CD4-positive, alpha-beta T cell (primary cell): ENCODE measurements at regions not wholly inside any gene's neighbourhood (a gene's known extent, or its start where the extent isn't known, plus 50 kb on each side); places are given as distances from the start of the nearest gene placed in this dataset.

Experiments
- ATAC-seq: fragments of 200-7000 bp; cut with Tn5 transposase; one replicate; pipeline ENCODE4 v1.10.0; 2022; ENCODE audit warnings: mild to moderate bottlenecking; ENCODE audit not compliant: poor library complexity
- CTCF ChIA-PET: fragments of 350-600 bp; sonication (Branson Sonifier 250); formaldehyde crosslinking; loops from one replicate; lab custom pipeline; 2021; ENCODE audit warnings: antibody characterized with exemption, inconsistent platforms; lab: Charles Lee
- POLR2A ChIA-PET: fragments of 350-600 bp; sonication (Branson Sonifier 250); formaldehyde crosslinking; loops from one replicate; lab custom pipeline; 2021; ENCODE audit warnings: antibody characterized with exemption, inconsistent platforms; lab: Charles Lee
- DNase-seq, 14 experiments: peaks; one replicate each; pipeline ENCODE4 v3.0.0-alpha.2; 2013 to 2020; ENCODE audit warnings: mixed read lengths in 2 of 14
- H3K27ac ChIP-seq, 2 donors: one replicate each; pipeline versions ENCODE4 v1.5.1 to v1.7.0; 2013; ENCODE audit warnings: low read length in 2 of 2, low read depth in 1 of 2, mild to moderate bottlenecking in 1 of 2
- H3K27me3 ChIP-seq, 2 experiments: 1 replicate in 1 of 2; 2 replicates in 1 of 2; pipeline versions ENCODE4 v1.6.1 to v1.7.0; 2013; ENCODE audit warnings: low read length in 2 of 2, control low read depth in 1 of 2, mild to moderate bottlenecking in 1 of 2, moderate library complexity in 1 of 2; ENCODE audit not compliant: insufficient read depth in 2 of 2, control insufficient read depth in 1 of 2
- H3K36me3 ChIP-seq: one replicate; pipeline ENCODE4 v1.6.1; 2013; ENCODE audit warnings: low read length, control low read depth; ENCODE audit not compliant: insufficient read depth
- H3K4me1 ChIP-seq: one replicate; pipeline ENCODE4 v1.6.1; 2013; ENCODE audit warnings: low read length, control low read depth; ENCODE audit not compliant: insufficient read depth
- H3K4me3 ChIP-seq: one replicate; pipeline ENCODE4 v1.5.1; 2013; ENCODE audit warnings: mild to moderate bottlenecking, low read length, moderate library complexity
- H3K9me3 ChIP-seq, 2 experiments: 1 replicate in 1 of 2; 2 replicates in 1 of 2; pipeline versions ENCODE4 v1.6.1 to v1.7.0; 2013; ENCODE audit warnings: low read length in 2 of 2, mild to moderate bottlenecking in 2 of 2, control low read depth in 1 of 2, moderate library complexity in 1 of 2; ENCODE audit not compliant: control insufficient read depth in 1 of 2, insufficient read depth in 1 of 2
- H3K27ac Mint-ChIP-seq: one replicate; pipeline ENCODE4 v1.8.0; 2020; ENCODE audit warnings: mixed read lengths
- H3K27me3 Mint-ChIP-seq: one replicate; pipeline ENCODE4 v1.8.0; 2021; ENCODE audit warnings: mixed read lengths
- H3K36me3 Mint-ChIP-seq: one replicate; pipeline ENCODE4 v1.8.0; 2021; ENCODE audit warnings: low read depth, mixed read lengths
- H3K4me1 Mint-ChIP-seq: one replicate; pipeline ENCODE4 v1.8.0; 2021; ENCODE audit warnings: low read depth, mixed read lengths
- H3K4me3 Mint-ChIP-seq: one replicate; pipeline ENCODE4 v1.8.0; 2020; ENCODE audit warnings: mild to moderate bottlenecking, mixed read lengths
- H3K9me3 Mint-ChIP-seq: one replicate; pipeline ENCODE4 v1.8.0; 2020; ENCODE audit warnings: mixed read lengths
- CTCF ChIP-seq: fragments of 200-600 bp; IDR thresholded peaks from one replicate; pipeline ENCODE4 v1.8.0; 2022; ENCODE audit warnings: antibody characterized with exemption, mild to moderate bottlenecking
- intact Hi-C, 2 experiments: fragments of 100-400 bp; cut with DNase I in 1 of 2; cut with micrococcal nuclease in 1 of 2; formaldehyde crosslinking; loops; one replicate each; pipeline versions ENCODE4 v1.15.1 to v1.9.0; 2023 to 2025; cut with DNase I, micrococcal nuclease

GRCh38 chr21:27422435-27422834 lies 455.5 kb upstream of the ADAMTS5 start:
- TF ChIP-seq CTCF: no peak
- Histone ChIP-seq H3K4me3 (no peak overlapping the region), H3K4me1 (no peaks in the 10 kb centered on the region), H3K9me3 (peaks cover 0 to 12% of the 10 kb centered on the region in 2 experiments), H3K27ac (no peak overlapping the region), H3K36me3 (no peaks in the 10 kb centered on the region), H3K27me3 (no peaks in the 10 kb centered on the region)
- Mint-ChIP-seq H3K27me3 (no peaks in the 10 kb centered on the region), H3K27ac (no peak overlapping the region), H3K4me3 (no peak overlapping the region), H3K36me3 (no peaks in the 10 kb centered on the region), H3K4me1 (no peaks in the 10 kb centered on the region), H3K9me3 (peaks cover 6% of the 10 kb centered on the region)
- ATAC-seq (no peak), DNase-seq (no peak)
- ChIA-PET POLR2A (no interaction called here), CTCF (no interaction called here)
- intact Hi-C loops: no loop called here

- no peaks in the 10 kb centered on the region for H3K4me1 ChIP-seq
- H3K36me3 ChIP-seq: no peaks in the 10 kb centered on the region
- no peak overlapping the region for H3K4me3 Mint-ChIP-seq
- no peak overlapping the region for H3K27ac Mint-ChIP-seq
- ChIA-PET POLR2A (no interaction called here), CTCF (no interaction called here)
- H3K27me3 Mint-ChIP-seq: no peaks in the 10 kb centered on the region
- DNase-seq: no peak
- H3K4me1 Mint-ChIP-seq: no peaks in the 10 kb centered on the region
- no peaks in the 10 kb centered on the region for H3K36me3 Mint-ChIP-seq
- peaks cover 7% of the 10 kb centered on the region for H3K9me3 Mint-ChIP-seq
- no peak overlapping the region for H3K4me3 ChIP-seq
- no peak overlapping the region for H3K27ac ChIP-seq
- peaks cover 0 to 15% of the 10 kb centered on the region in 2 experiments for H3K9me3 ChIP-seq
- TF ChIP-seq CTCF: no peak
- intact Hi-C loops: no loop called here
- ATAC-seq: no peak
- no peaks in the 10 kb centered on the region for H3K27me3 ChIP-seq
Measured at GRCh38 chr21:27421654-27422053, 454.8 kb upstream of the ADAMTS5 start.

GRCh38 chr21:27419153-27419552 lies 452.3 kb upstream of the ADAMTS5 start:
- intact Hi-C loops: no loop called here
- no peaks in the 10 kb centered on the region for H3K36me3 Mint-ChIP-seq
- H3K27ac Mint-ChIP-seq: no peak overlapping the region
- Histone ChIP-seq H3K9me3 (peaks cover 0 to 23% of the 10 kb centered on the region in 2 experiments), H3K36me3 (no peaks in the 10 kb centered on the region), H3K27me3 (no peaks in the 10 kb centered on the region), H3K4me3 (no peak overlapping the region), H3K4me1 (no peaks in the 10 kb centered on the region), H3K27ac (no peak overlapping the region)
- CTCF ChIA-PET: no interaction called here
- H3K4me3 Mint-ChIP-seq: no peak overlapping the region
- no peak for ATAC-seq
- peaks cover 12% of the 10 kb centered on the region for H3K9me3 Mint-ChIP-seq
- no peak for TF ChIP-seq CTCF
- no peaks in the 10 kb centered on the region for H3K4me1 Mint-ChIP-seq
- POLR2A ChIA-PET: no interaction called here
- no peak for DNase-seq
- no peaks in the 10 kb centered on the region for H3K27me3 Mint-ChIP-seq
